ENCODE measurements at regions not wholly inside any gene's neighbourhood (a gene's known extent, or its start where the extent isn't known, plus 50 kb on each side); places are given as distances from the start of the nearest gene placed in this dataset.

DNA sequence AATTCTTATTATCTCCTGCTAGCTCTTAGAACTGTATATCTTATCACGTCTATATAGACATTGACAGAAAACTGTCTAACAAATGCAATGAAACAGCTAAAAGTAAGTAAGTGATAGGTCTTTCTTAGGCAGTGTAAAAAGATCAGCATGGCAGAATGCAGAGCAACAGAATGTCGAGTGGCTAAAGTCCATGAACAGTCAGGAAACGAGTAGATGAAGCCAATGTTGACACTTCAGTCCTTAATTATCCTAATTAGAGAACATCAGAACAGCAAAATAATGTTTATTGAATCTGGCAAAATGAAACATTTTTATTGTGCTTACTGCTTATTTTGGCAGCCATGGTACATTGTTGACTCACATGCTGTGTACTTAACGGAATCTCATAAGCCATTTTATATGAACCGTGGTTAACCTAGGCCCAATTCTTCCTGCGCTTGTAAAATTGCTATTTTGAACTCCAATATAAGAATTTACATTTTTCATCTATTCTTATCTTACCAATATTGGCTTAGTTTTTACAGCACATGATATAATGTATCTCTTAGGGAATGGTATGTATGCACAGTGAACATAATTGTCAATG is 748.1 kb downstream of the DACH1 start:
- no peak for TF ChIP-seq EP300 (IDR thresholded peaks at IDR 0.05)
- TF ChIP-seq POLR2A (IDR thresholded peaks at IDR 0.05; ENCODE audit: low read depth): no peak
- TF ChIP-seq, protein P1, sequence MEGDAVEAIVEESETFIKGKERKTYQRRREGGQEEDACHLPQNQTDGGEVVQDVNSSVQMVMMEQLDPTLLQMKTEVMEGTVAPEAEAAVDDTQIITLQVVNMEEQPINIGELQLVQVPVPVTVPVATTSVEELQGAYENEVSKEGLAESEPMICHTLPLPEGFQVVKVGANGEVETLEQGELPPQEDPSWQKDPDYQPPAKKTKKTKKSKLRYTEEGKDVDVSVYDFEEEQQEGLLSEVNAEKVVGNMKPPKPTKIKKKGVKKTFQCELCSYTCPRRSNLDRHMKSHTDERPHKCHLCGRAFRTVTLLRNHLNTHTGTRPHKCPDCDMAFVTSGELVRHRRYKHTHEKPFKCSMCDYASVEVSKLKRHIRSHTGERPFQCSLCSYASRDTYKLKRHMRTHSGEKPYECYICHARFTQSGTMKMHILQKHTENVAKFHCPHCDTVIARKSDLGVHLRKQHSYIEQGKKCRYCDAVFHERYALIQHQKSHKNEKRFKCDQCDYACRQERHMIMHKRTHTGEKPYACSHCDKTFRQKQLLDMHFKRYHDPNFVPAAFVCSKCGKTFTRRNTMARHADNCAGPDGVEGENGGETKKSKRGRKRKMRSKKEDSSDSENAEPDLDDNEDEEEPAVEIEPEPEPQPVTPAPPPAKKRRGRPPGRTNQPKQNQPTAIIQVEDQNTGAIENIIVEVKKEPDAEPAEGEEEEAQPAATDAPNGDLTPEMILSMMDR (IDR thresholded peaks at IDR 0.05): no peak
- no peak for TF ChIP-seq POLR2AphosphoS5 (IDR thresholded peaks at IDR 0.05)
- H3K4me1 ChIP-seq: no peaks in the 10 kb centered on the region
- no peaks in the 10 kb centered on the region for H3K36me3 ChIP-seq
- intact Hi-C loops (cut with DNase I): no loop called here
- 92% methylated on average over 6 of the region's 6 CpGs for WGBS
- no peaks in the 10 kb centered on the region for H3K27me3 ChIP-seq
- no peak for DNase-seq (ENCODE audit: extremely low spot score)
- H3K4me3 ChIP-seq: no peak overlapping the region
- no peak overlapping the region for H3K27ac ChIP-seq (replicated peaks in 1 of 4)
- no peaks in the 10 kb centered on the region for H3K9me3 ChIP-seq

DNA sequence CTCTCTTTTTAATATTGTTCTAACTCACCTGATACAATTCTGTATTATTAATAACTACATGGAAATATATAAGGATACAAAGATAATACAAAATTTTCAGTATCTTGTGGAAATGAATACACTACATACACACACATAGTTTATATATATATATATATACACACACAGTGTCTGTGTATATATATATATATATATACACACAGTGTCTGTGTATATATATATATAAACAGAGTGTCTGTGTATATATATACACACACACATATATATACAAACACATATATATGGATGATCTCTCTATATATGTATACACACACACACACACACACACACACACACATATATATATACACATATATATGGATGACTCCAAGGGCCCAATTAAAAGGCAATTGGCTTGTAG is 749.1 kb downstream of the DACH1 start:
- intact Hi-C loops (cut with DNase I): no loop called here
- TF ChIP-seq POLR2AphosphoS5 (IDR thresholded peaks at IDR 0.05) (no peak), EP300 (IDR thresholded peaks at IDR 0.05) (no peak), POLR2A (IDR thresholded peaks at IDR 0.05; ENCODE audit: low read depth) (no peak)
- TF ChIP-seq, protein P1 (IDR thresholded peaks at IDR 0.05): no peak

DNA sequence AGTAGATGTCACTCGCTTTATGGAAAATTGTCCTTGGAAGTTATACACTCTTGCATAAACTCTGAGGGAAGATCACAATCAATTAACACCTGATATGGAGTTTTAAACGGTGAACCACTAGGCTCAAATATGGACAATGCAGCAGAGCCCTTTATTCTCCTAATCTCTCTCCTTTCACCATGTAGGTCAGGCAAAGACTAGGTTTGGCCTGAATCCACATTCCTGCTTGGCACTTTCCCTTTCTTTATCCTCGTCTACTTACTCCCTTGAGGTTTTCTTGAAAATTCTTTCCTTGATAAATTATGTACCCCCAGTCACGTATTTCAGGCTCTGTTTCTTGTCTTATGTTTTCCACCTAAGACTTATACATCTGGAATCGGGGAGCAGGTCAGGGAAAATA is 751.7 kb downstream of the DACH1 start:
- intact Hi-C loops (cut with DNase I): no loop called here
- H3K4me1 ChIP-seq: no peaks in the 10 kb centered on the region
- no peak for DNase-seq (ENCODE audit: extremely low spot score)
- TF ChIP-seq, protein P1 (IDR thresholded peaks at IDR 0.05): no peak
- TF ChIP-seq POLR2AphosphoS5 (IDR thresholded peaks at IDR 0.05) (no peak), POLR2A (IDR thresholded peaks at IDR 0.05; ENCODE audit: low read depth) (no peak), EP300 (IDR thresholded peaks at IDR 0.05) (no peak)
- no peaks in the 10 kb centered on the region for H3K36me3 ChIP-seq
- no peaks in the 10 kb centered on the region for H3K27me3 ChIP-seq
- 46% methylated on average over 5 of the region's 5 CpGs for whole genome bisulfite sequencing
- H3K4me3 ChIP-seq: no peak overlapping the region
- H3K9me3 ChIP-seq: no peaks in the 10 kb centered on the region
- H3K27ac ChIP-seq (replicated peaks in 1 of 4): no peak overlapping the region

More for the DNA sequence above, 749.1 kb downstream of the DACH1 start:
- no peak overlapping the region for H3K27ac ChIP-seq (replicated peaks in 1 of 4)
- H3K27me3 ChIP-seq: no peaks in the 10 kb centered on the region
- H3K4me3 ChIP-seq: no peak overlapping the region
- H3K4me1 ChIP-seq: no peaks in the 10 kb centered on the region
- no peaks in the 10 kb centered on the region for H3K36me3 ChIP-seq
- H3K9me3 ChIP-seq: no peaks in the 10 kb centered on the region
- no peak for DNase-seq (ENCODE audit: extremely low spot score)

DNA sequence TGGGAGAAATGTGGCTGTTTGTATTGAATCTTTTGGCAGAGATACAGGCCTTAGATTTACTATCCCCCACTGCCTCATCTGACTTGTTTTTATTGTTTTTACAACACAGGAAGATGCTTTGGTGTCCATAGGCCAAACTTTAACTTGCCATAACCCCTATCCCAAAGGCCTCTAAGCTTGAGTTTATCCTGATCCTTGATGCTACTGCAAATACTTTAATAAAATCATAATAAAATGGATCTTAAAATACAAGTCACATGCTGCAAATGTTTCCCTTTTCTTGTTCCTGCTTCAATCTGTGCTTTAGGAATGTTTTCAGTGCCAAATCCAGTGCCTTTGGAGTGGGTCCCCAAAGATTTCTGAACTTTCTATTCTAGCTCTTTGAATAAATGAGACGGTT is 770.6 kb downstream of the DACH1 start:
- TF ChIP-seq EP300 (IDR thresholded peaks at IDR 0.05): no peak
- TF ChIP-seq, protein P1 (IDR thresholded peaks at IDR 0.05): no peak
- TF ChIP-seq POLR2A (IDR thresholded peaks at IDR 0.05; ENCODE audit: low read depth): no peak
- no peak for TF ChIP-seq POLR2AphosphoS5 (IDR thresholded peaks at IDR 0.05)
- no peak for DNase-seq (ENCODE audit: extremely low spot score)
- WGBS: 65% methylated on average over 1 of the region's 1 CpG
- Histone ChIP-seq H3K4me1 (no peaks in the 10 kb centered on the region), H3K9me3 (no peaks in the 10 kb centered on the region), H3K36me3 (no peaks in the 10 kb centered on the region), H3K4me3 (no peak overlapping the region), H3K27ac (replicated peaks in 1 of 4) (no peak overlapping the region), H3K27me3 (no peaks in the 10 kb centered on the region)
- intact Hi-C loops (cut with DNase I): no loop called here

DNA sequence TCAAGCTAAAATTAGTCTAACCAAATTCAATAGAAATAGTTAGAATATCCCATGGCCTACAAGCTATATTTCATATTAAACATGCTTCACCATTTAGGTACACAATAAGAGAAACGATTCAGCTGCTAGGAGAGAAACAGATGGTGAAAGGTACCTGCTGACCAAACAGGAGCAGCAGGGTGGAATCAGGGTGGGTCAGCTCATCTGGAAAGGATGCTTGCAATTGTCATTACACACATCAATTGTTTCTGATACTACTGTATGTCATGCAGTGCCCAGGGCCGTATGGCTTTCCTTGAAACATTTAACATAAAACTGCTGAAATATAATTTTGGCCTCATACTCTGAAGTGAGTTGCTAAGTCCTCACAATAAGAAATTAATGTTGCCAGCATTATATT is 776.0 kb downstream of the DACH1 start:
- 60% methylated on average over 2 of the region's 2 CpGs for WGBS
- H3K4me1 ChIP-seq: no peaks in the 10 kb centered on the region
- H3K27ac ChIP-seq (replicated peaks in 1 of 4): no peak overlapping the region
- no peaks in the 10 kb centered on the region for H3K27me3 ChIP-seq
- TF ChIP-seq, protein P1 (IDR thresholded peaks at IDR 0.05): no peak
- intact Hi-C loops (cut with DNase I): no loop called here
- H3K9me3 ChIP-seq: no peaks in the 10 kb centered on the region
- no peak overlapping the region for H3K4me3 ChIP-seq
- H3K36me3 ChIP-seq: no peaks in the 10 kb centered on the region
- no peak for DNase-seq (ENCODE audit: extremely low spot score)

Data from esophagus muscularis mucosa (tissue), 4 donors.